22Rv1 (cell line): ENCODE measurements at regions not wholly inside any gene's neighbourhood (a gene's known extent, or its start where the extent isn't known, plus 50 kb on each side); places are given as distances from the start of the nearest gene placed in this dataset.
"Not testable (repeated sequence)": the region's sequence is repeated elsewhere in the genome, so short reads cannot be mapped to it uniquely, and the experiment has no call there.

Experiments used
- H3K27ac ChIP-seq: fragments of 450-650 bp; 2 replicates; pipeline ENCODE4 v1.5.1; 2017
- CTCF ChIP-seq: fragments of 450-650 bp; IDR thresholded peaks from 2 replicates; pipeline ENCODE4 v1.5.1; 2017; ENCODE audit warnings: mild to moderate bottlenecking
- ZFX ChIP-seq: fragments of 450-650 bp; IDR thresholded peaks from 2 replicates; pipeline ENCODE4 v1.6.1; 2017; ENCODE audit warnings: antibody characterized with exemption, borderline replicate concordance

- TF ChIP-seq ZFX (no peak), CTCF (no peak)
- no peak overlapping the region for H3K27ac ChIP-seq
These were observed 99.4 kb upstream of the SLC1A4 start for GRCh38 chr2:64889803-64890202.

GRCh38 chr2:64896572-64896971 is 92.6 kb upstream of the SLC1A4 start:
- H3K27ac ChIP-seq: not testable (repeated sequence)

GRCh38 chr2:64899081-64899865 is 89.9 kb upstream of the SLC1A4 start:
- TF ChIP-seq CTCF (no peak), ZFX (no peak)
- no peak overlapping the region for H3K27ac ChIP-seq

- H3K27ac ChIP-seq: not testable (repeated sequence)
These were observed 89.3 kb upstream of the SLC1A4 start for GRCh38 chr2:64899876-64900275.

GRCh38 chr2:64904413-64905329 is 84.5 kb upstream of the SLC1A4 start:
- H3K27ac ChIP-seq: no peak overlapping the region
- TF ChIP-seq ZFX (no peak), CTCF (no peak)

- H3K27ac ChIP-seq: no peak overlapping the region
- TF ChIP-seq CTCF (no peak), ZFX (no peak)
These were observed 83.7 kb upstream of the SLC1A4 start for GRCh38 chr2:64905338-64906024.

- H3K27ac ChIP-seq: no peak overlapping the region
- TF ChIP-seq ZFX (no peak), CTCF (no peak)
These were observed 82.2 kb upstream of the SLC1A4 start for GRCh38 chr2:64906853-64907536.
